Bone marrow (tissue), 2 donors: ENCODE measurements at regions not wholly inside any gene's neighbourhood (a gene's known extent, or its start where the extent isn't known, plus 50 kb on each side); places are given as distances from the start of the nearest gene placed in this dataset.

Experiments used
- DNase-seq, 2 donors: peaks; one replicate each; lab custom pipeline; 2025; lab: John Stamatoyannopoulos, UW

GRCh38 chr13:46968450-46968849, 71.6 kb upstream of the HTR2A start:
- DNase-seq: no peak

GRCh38 chr13:46964789-46965527, 68.1 kb upstream of the HTR2A start:
- no peak for DNase-seq

GRCh38 chr13:46963904-46964303, 67.1 kb upstream of the HTR2A start:
- no peak for DNase-seq

GRCh38 chr13:46962281-46962941, 65.6 kb upstream of the HTR2A start:
- DNase-seq: no peak

- DNase-seq: peak in 1 of 2 donors; percentile 83
Observed at GRCh38 chr13:46961719-46962118, 64.9 kb upstream of the HTR2A start.

- no peak for DNase-seq
Observed at GRCh38 chr13:46953941-46954340, 57.1 kb upstream of the HTR2A start.

GRCh38 chr13:46953331-46953730, 56.5 kb upstream of the HTR2A start:
- peak in 1 of 2 donors; percentile 68 for DNase-seq

- DNase-seq: no peak
Observed at GRCh38 chr13:46951516-46951915, 54.7 kb upstream of the HTR2A start.

GRCh38 chr13:46949211-46949610, 52.4 kb upstream of the HTR2A start:
- no peak for DNase-seq

- DNase-seq: no peak
Observed at GRCh38 chr13:46948338-46948737, 51.5 kb upstream of the HTR2A start.

- DNase-seq: no peak
Observed at GRCh38 chr13:46947425-46948191, 50.8 kb upstream of the HTR2A start.
